Skeletal muscle satellite cell (primary cell): ENCODE measurements at regions not wholly inside any gene's neighbourhood (a gene's known extent, or its start where the extent isn't known, plus 50 kb on each side); places are given as distances from the start of the nearest gene placed in this dataset.
"Not testable (repeated sequence)": the region's sequence is repeated elsewhere in the genome, so short reads cannot be mapped to it uniquely, and the experiment has no call there.

ENCODE experiments used
- H3K27me3 ChIP-seq: 2 replicates; pipeline ENCODE4 v1.7.0; 2013; ENCODE audit warnings: low read length; ENCODE audit not compliant: control insufficient read depth, insufficient read depth
- H3K36me3 ChIP-seq: 2 replicates; pipeline ENCODE4 v1.7.0; 2013; ENCODE audit warnings: mild to moderate bottlenecking, control low read depth, low read length; ENCODE audit not compliant: insufficient read depth
- H3K4me1 ChIP-seq: 2 replicates; pipeline ENCODE4 v1.7.0; 2013; ENCODE audit warnings: low read length; ENCODE audit not compliant: control insufficient read depth, insufficient read depth
- H3K4me2 ChIP-seq: 2 replicates; pipeline ENCODE4 v1.7.0; 2013; ENCODE audit warnings: mild to moderate bottlenecking, low read length
- H3K4me3 ChIP-seq: 2 replicates; pipeline ENCODE4 v1.7.0; 2013; ENCODE audit warnings: low read length
- H3K9ac ChIP-seq: 2 replicates; pipeline ENCODE4 v1.7.0; 2013; ENCODE audit warnings: mild to moderate bottlenecking, low read depth, low read length, moderate library complexity
- H3K9me3 ChIP-seq: replicated peaks from 2 replicates; pipeline ENCODE4 v1.7.0; 2013; ENCODE audit warnings: mild to moderate bottlenecking, control low read depth, low read length

- not testable (repeated sequence) for H3K36me3 ChIP-seq, H3K9ac ChIP-seq, H3K4me3 ChIP-seq, H3K9me3 ChIP-seq, H3K4me1 ChIP-seq, H3K4me2 ChIP-seq, H3K27me3 ChIP-seq
These were observed 270.4 kb downstream of the DSC3 start for GRCh38 chr18:30772170-30772569.

- Histone ChIP-seq H3K4me3 (no peak overlapping the region), H3K27me3 (no peaks in the 10 kb centered on the region), H3K4me2 (no peak overlapping the region), H3K9ac (no peak overlapping the region), H3K4me1 (no peaks in the 10 kb centered on the region), H3K36me3 (no peaks in the 10 kb centered on the region), H3K9me3 (peaks cover 3% of the 10 kb centered on the region)
These were observed 276.5 kb downstream of the DSC3 start for GRCh38 chr18:30766053-30766452.

GRCh38 chr18:30765247-30765646 is 277.3 kb downstream of the DSC3 start:
- H3K4me2 ChIP-seq = no peak overlapping the region
- H3K9me3 ChIP-seq = peaks cover 3% of the 10 kb centered on the region
- no peaks in the 10 kb centered on the region for H3K4me1 ChIP-seq
- no peak overlapping the region for H3K9ac ChIP-seq
- H3K36me3 ChIP-seq = no peaks in the 10 kb centered on the region
- no peak overlapping the region for H3K4me3 ChIP-seq
- no peaks in the 10 kb centered on the region for H3K27me3 ChIP-seq

GRCh38 chr18:30763902-30764350 is 278.6 kb downstream of the DSC3 start:
- Histone ChIP-seq H3K27me3 (no peaks in the 10 kb centered on the region), H3K36me3 (no peaks in the 10 kb centered on the region), H3K9ac (no peak overlapping the region), H3K4me3 (no peak overlapping the region), H3K9me3 (peaks cover 3% of the 10 kb centered on the region), H3K4me1 (no peaks in the 10 kb centered on the region), H3K4me2 (no peak overlapping the region)

GRCh38 chr18:30754846-30755245 is 287.7 kb downstream of the DSC3 start:
- peaks cover 6% of the 10 kb centered on the region for H3K9me3 ChIP-seq
- no peak overlapping the region for H3K4me2 ChIP-seq
- no peaks in the 10 kb centered on the region for H3K4me1 ChIP-seq
- H3K27me3 ChIP-seq = no peaks in the 10 kb centered on the region
- no peak overlapping the region for H3K9ac ChIP-seq
- no peaks in the 10 kb centered on the region for H3K36me3 ChIP-seq
- H3K4me3 ChIP-seq = no peak overlapping the region

GRCh38 chr18:30748541-30748940 is 294.0 kb downstream of the DSC3 start:
- Histone ChIP-seq H3K4me1 (no peaks in the 10 kb centered on the region), H3K4me2 (no peak overlapping the region), H3K9me3 (peaks cover 6% of the 10 kb centered on the region), H3K36me3 (no peaks in the 10 kb centered on the region), H3K27me3 (no peaks in the 10 kb centered on the region), H3K4me3 (no peak overlapping the region), H3K9ac (no peak overlapping the region)

- no peak overlapping the region for H3K4me2 ChIP-seq
- H3K4me1 ChIP-seq = no peaks in the 10 kb centered on the region
- H3K36me3 ChIP-seq = no peaks in the 10 kb centered on the region
- no peaks in the 10 kb centered on the region for H3K9me3 ChIP-seq
- H3K9ac ChIP-seq = no peak overlapping the region
- no peaks in the 10 kb centered on the region for H3K27me3 ChIP-seq
- no peak overlapping the region for H3K4me3 ChIP-seq
These were observed 296.3 kb downstream of the DSC3 start for GRCh38 chr18:30746224-30746623.

- no peak overlapping the region for H3K4me3 ChIP-seq
- H3K9me3 ChIP-seq = no peaks in the 10 kb centered on the region
- H3K27me3 ChIP-seq = no peaks in the 10 kb centered on the region
- no peak overlapping the region for H3K9ac ChIP-seq
- no peaks in the 10 kb centered on the region for H3K4me1 ChIP-seq
- H3K4me2 ChIP-seq = no peak overlapping the region
- no peaks in the 10 kb centered on the region for H3K36me3 ChIP-seq
These were observed 299.5 kb downstream of the DSC3 start for GRCh38 chr18:30743033-30743432.

GRCh38 chr18:30730915-30731314 is 311.6 kb downstream of the DSC3 start:
- Histone ChIP-seq H3K4me2 (no peak overlapping the region), H3K4me1 (no peaks in the 10 kb centered on the region), H3K9ac (no peak overlapping the region), H3K9me3 (peaks cover 5% of the 10 kb centered on the region), H3K36me3 (no peaks in the 10 kb centered on the region), H3K27me3 (no peaks in the 10 kb centered on the region), H3K4me3 (no peak overlapping the region)

- Histone ChIP-seq H3K4me2 (no peak overlapping the region), H3K27me3 (no peaks in the 10 kb centered on the region), H3K4me1 (no peaks in the 10 kb centered on the region), H3K4me3 (no peak overlapping the region), H3K9ac (no peak overlapping the region), H3K36me3 (no peaks in the 10 kb centered on the region), H3K9me3 (peaks cover 5% of the 10 kb centered on the region)
These were observed 314.7 kb downstream of the DSC3 start for GRCh38 chr18:30727849-30728248.

- Histone ChIP-seq H3K36me3 (no peaks in the 10 kb centered on the region), H3K4me3 (no peak overlapping the region), H3K4me1 (no peaks in the 10 kb centered on the region), H3K9me3 (peaks cover 2% of the 10 kb centered on the region), H3K4me2 (no peak overlapping the region), H3K9ac (no peak overlapping the region), H3K27me3 (no peaks in the 10 kb centered on the region)
These were observed 329.2 kb downstream of the DSC3 start for GRCh38 chr18:30713299-30713698.

GRCh38 chr18:30712383-30712782 is 330.2 kb downstream of the DSC3 start:
- H3K4me3 ChIP-seq = no peak overlapping the region
- no peak overlapping the region for H3K9ac ChIP-seq

More at GRCh38 chr18:30712383-30712782, 330.2 kb downstream of the DSC3 start:
- Histone ChIP-seq H3K36me3 (no peaks in the 10 kb centered on the region), H3K4me2 (no peak overlapping the region), H3K9me3 (peaks cover 2% of the 10 kb centered on the region), H3K27me3 (no peaks in the 10 kb centered on the region), H3K4me1 (no peaks in the 10 kb centered on the region)
